ENCODE measurements at regions not wholly inside any gene's neighbourhood (a gene's known extent, or its start where the extent isn't known, plus 50 kb on each side); places are given as distances from the start of the nearest gene placed in this dataset.

DNA sequence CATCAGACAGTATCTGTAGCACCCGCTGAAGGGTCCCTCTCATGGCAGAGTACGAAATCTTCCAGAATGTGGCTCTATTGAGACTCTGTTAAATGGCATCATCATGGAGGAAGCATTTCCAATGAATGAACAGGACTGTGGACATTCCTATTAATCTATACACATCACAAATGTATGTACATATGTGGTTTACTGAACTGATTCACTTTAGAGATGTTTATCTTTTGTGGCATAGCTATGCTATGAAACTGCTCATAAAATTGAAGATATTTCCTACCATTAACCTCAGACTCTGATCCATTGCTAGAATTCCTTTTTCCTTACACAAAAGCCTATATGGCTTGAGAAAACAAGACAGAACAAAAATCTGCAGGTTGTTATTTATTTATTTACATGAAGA lies 259.6 kb upstream of the RRP15 start:
- TF ChIP-seq, protein P1, sequence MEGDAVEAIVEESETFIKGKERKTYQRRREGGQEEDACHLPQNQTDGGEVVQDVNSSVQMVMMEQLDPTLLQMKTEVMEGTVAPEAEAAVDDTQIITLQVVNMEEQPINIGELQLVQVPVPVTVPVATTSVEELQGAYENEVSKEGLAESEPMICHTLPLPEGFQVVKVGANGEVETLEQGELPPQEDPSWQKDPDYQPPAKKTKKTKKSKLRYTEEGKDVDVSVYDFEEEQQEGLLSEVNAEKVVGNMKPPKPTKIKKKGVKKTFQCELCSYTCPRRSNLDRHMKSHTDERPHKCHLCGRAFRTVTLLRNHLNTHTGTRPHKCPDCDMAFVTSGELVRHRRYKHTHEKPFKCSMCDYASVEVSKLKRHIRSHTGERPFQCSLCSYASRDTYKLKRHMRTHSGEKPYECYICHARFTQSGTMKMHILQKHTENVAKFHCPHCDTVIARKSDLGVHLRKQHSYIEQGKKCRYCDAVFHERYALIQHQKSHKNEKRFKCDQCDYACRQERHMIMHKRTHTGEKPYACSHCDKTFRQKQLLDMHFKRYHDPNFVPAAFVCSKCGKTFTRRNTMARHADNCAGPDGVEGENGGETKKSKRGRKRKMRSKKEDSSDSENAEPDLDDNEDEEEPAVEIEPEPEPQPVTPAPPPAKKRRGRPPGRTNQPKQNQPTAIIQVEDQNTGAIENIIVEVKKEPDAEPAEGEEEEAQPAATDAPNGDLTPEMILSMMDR (IDR thresholded peaks at IDR 0.05; ENCODE audit: borderline replicate concordance, extremely low read depth, low read length, poor library complexity, severe bottlenecking): no peak
- no peak for TF ChIP-seq EZH2 (IDR thresholded peaks at IDR 0.05; ENCODE audit: borderline replicate concordance, low read depth, low read length, severe bottlenecking)

Data from DND-41 (cell line).